ENCODE measurements at regions not wholly inside any gene's neighbourhood (a gene's known extent, or its start where the extent isn't known, plus 50 kb on each side); places are given as distances from the start of the nearest gene placed in this dataset.
"Not testable (repeated sequence)": the region's sequence is repeated elsewhere in the genome, so short reads cannot be mapped to it uniquely, and the experiment has no call there.

GRCh38 chr11:127800989-127801688, 786.2 kb downstream of the ETS1 start:
- Histone ChIP-seq H3K27me3 (ENCODE audit: control insufficient read depth in 1 of 2, insufficient read depth in 2 of 2, low read length in 2 of 2) (no peaks in the 10 kb centered on the region), H3K27ac (ENCODE audit: low read depth in 2 of 2, low read length in 1 of 2) (no peak overlapping the region), H3K4me1 (ENCODE audit: control insufficient read depth in 2 of 2, insufficient read depth in 2 of 2, low read length in 1 of 2) (no peaks in the 10 kb centered on the region), H3K36me3 (ENCODE audit: control insufficient read depth in 2 of 2, insufficient read depth in 2 of 2, low read length in 1 of 2) (no peaks in the 10 kb centered on the region), H3K9me3 (ENCODE audit: control insufficient read depth in 2 of 2, insufficient read depth in 1 of 2, low read depth in 1 of 2, low read length in 1 of 2) (peaks cover 0 to 4% of the 10 kb centered on the region in 2 donors), H3K4me3 (ENCODE audit: low read depth in 1 of 2, low read length in 2 of 2) (no peak overlapping the region)
- 70 to 86% methylated on average over 6 of the region's 6 CpGs for WGBS, 2 donors

GRCh38 chr11:127795326-127795725, 792.0 kb downstream of the ETS1 start:
- H3K9me3 ChIP-seq (ENCODE audit: control insufficient read depth in 2 of 2, insufficient read depth in 1 of 2, low read depth in 1 of 2, low read length in 1 of 2) = peaks cover 0 to 4% of the 10 kb centered on the region in 2 donors
- H3K36me3 ChIP-seq (ENCODE audit: control insufficient read depth in 2 of 2, insufficient read depth in 2 of 2, low read length in 1 of 2) = no peaks in the 10 kb centered on the region
- no peak overlapping the region for H3K4me3 ChIP-seq (ENCODE audit: low read depth in 1 of 2, low read length in 2 of 2)
- no peaks in the 10 kb centered on the region for H3K4me1 ChIP-seq (ENCODE audit: control insufficient read depth in 2 of 2, insufficient read depth in 2 of 2, low read length in 1 of 2)
- H3K27me3 ChIP-seq (ENCODE audit: control insufficient read depth in 1 of 2, insufficient read depth in 2 of 2, low read length in 2 of 2) = no peaks in the 10 kb centered on the region
- H3K27ac ChIP-seq (ENCODE audit: low read depth in 2 of 2, low read length in 1 of 2) = no peak overlapping the region

- WGBS, 2 donors = 87% methylated on average over 7 of the region's 7 CpGs
- H3K36me3 ChIP-seq (ENCODE audit: control insufficient read depth in 2 of 2, insufficient read depth in 2 of 2, low read length in 1 of 2) = no peaks in the 10 kb centered on the region
Measured at GRCh38 chr11:127791844-127792243, 791.3 kb upstream of the KIRREL3 start.

GRCh38 chr11:127790592-127790991, 790.0 kb upstream of the KIRREL3 start:
- H3K4me1 ChIP-seq (ENCODE audit: control insufficient read depth in 2 of 2, insufficient read depth in 2 of 2, low read length in 1 of 2) = no peaks in the 10 kb centered on the region
- no peak overlapping the region for H3K4me3 ChIP-seq (ENCODE audit: low read depth in 1 of 2, low read length in 2 of 2)
- no peaks in the 10 kb centered on the region for H3K9me3 ChIP-seq (ENCODE audit: control insufficient read depth in 2 of 2, insufficient read depth in 1 of 2, low read depth in 1 of 2, low read length in 1 of 2)
- WGBS, 2 donors = 69 to 73% methylated on average over 4 of the region's 4 CpGs
- no peaks in the 10 kb centered on the region for H3K27me3 ChIP-seq (ENCODE audit: control insufficient read depth in 1 of 2, insufficient read depth in 2 of 2, low read length in 2 of 2)
- no peaks in the 10 kb centered on the region for H3K36me3 ChIP-seq (ENCODE audit: control insufficient read depth in 2 of 2, insufficient read depth in 2 of 2, low read length in 1 of 2)
- H3K27ac ChIP-seq (ENCODE audit: low read depth in 2 of 2, low read length in 1 of 2) = no peak overlapping the region

More at GRCh38 chr11:127791844-127792243, 791.3 kb upstream of the KIRREL3 start:
- no peaks in the 10 kb centered on the region for H3K9me3 ChIP-seq (ENCODE audit: control insufficient read depth in 2 of 2, insufficient read depth in 1 of 2, low read depth in 1 of 2, low read length in 1 of 2)
- H3K27me3 ChIP-seq (ENCODE audit: control insufficient read depth in 1 of 2, insufficient read depth in 2 of 2, low read length in 2 of 2) = no peaks in the 10 kb centered on the region
- no peak overlapping the region for H3K27ac ChIP-seq (ENCODE audit: low read depth in 2 of 2, low read length in 1 of 2)
- H3K4me3 ChIP-seq (ENCODE audit: low read depth in 1 of 2, low read length in 2 of 2) = no peak overlapping the region
- no peaks in the 10 kb centered on the region for H3K4me1 ChIP-seq (ENCODE audit: control insufficient read depth in 2 of 2, insufficient read depth in 2 of 2, low read length in 1 of 2)

- 47 to 58% methylated on average over 7 of the region's 7 CpGs for WGBS, 2 donors
- Histone ChIP-seq H3K27me3 (ENCODE audit: control insufficient read depth in 1 of 2, insufficient read depth in 2 of 2, low read length in 2 of 2) (no peaks in the 10 kb centered on the region), H3K27ac (ENCODE audit: low read depth in 2 of 2, low read length in 1 of 2) (no peak overlapping the region)
Measured at GRCh38 chr11:127789927-127790326, 789.4 kb upstream of the KIRREL3 start.

GRCh38 chr11:127772938-127773337, 772.4 kb upstream of the KIRREL3 start:
- H3K27me3 ChIP-seq (ENCODE audit: control insufficient read depth in 1 of 2, insufficient read depth in 2 of 2, low read length in 2 of 2); H3K4me3 ChIP-seq (ENCODE audit: low read depth in 1 of 2, low read length in 2 of 2); H3K36me3 ChIP-seq (ENCODE audit: control insufficient read depth in 2 of 2, insufficient read depth in 2 of 2, low read length in 1 of 2); H3K27ac ChIP-seq (ENCODE audit: low read depth in 2 of 2, low read length in 1 of 2); H3K4me1 ChIP-seq (ENCODE audit: control insufficient read depth in 2 of 2, insufficient read depth in 2 of 2, low read length in 1 of 2); H3K9me3 ChIP-seq (ENCODE audit: control insufficient read depth in 2 of 2, insufficient read depth in 1 of 2, low read depth in 1 of 2, low read length in 1 of 2): not testable (repeated sequence)
- WGBS, 2 donors = 69 to 76% methylated on average over 4 of the region's 4 CpGs

More at GRCh38 chr11:127789927-127790326, 789.4 kb upstream of the KIRREL3 start:
- no peaks in the 10 kb centered on the region for H3K9me3 ChIP-seq (ENCODE audit: control insufficient read depth in 2 of 2, insufficient read depth in 1 of 2, low read depth in 1 of 2, low read length in 1 of 2)
- no peaks in the 10 kb centered on the region for H3K36me3 ChIP-seq (ENCODE audit: control insufficient read depth in 2 of 2, insufficient read depth in 2 of 2, low read length in 1 of 2)
- no peak overlapping the region for H3K4me3 ChIP-seq (ENCODE audit: low read depth in 1 of 2, low read length in 2 of 2)
- H3K4me1 ChIP-seq (ENCODE audit: control insufficient read depth in 2 of 2, insufficient read depth in 2 of 2, low read length in 1 of 2) = no peaks in the 10 kb centered on the region

- not testable (repeated sequence) for H3K27ac ChIP-seq (ENCODE audit: low read depth in 2 of 2, low read length in 1 of 2); H3K36me3 ChIP-seq (ENCODE audit: control insufficient read depth in 2 of 2, insufficient read depth in 2 of 2, low read length in 1 of 2); H3K27me3 ChIP-seq (ENCODE audit: control insufficient read depth in 1 of 2, insufficient read depth in 2 of 2, low read length in 2 of 2); H3K9me3 ChIP-seq (ENCODE audit: control insufficient read depth in 2 of 2, insufficient read depth in 1 of 2, low read depth in 1 of 2, low read length in 1 of 2); H3K4me1 ChIP-seq (ENCODE audit: control insufficient read depth in 2 of 2, insufficient read depth in 2 of 2, low read length in 1 of 2); H3K4me3 ChIP-seq (ENCODE audit: low read depth in 1 of 2, low read length in 2 of 2)
- WGBS, 2 donors = 67 to 73% methylated on average over 4 of the region's 4 CpGs
Measured at GRCh38 chr11:127768931-127769330, 768.4 kb upstream of the KIRREL3 start.

GRCh38 chr11:127766734-127767133, 766.2 kb upstream of the KIRREL3 start:
- Histone ChIP-seq H3K27ac (ENCODE audit: low read depth in 2 of 2, low read length in 1 of 2) (no peak overlapping the region), H3K4me1 (ENCODE audit: control insufficient read depth in 2 of 2, insufficient read depth in 2 of 2, low read length in 1 of 2) (no peaks in the 10 kb centered on the region), H3K9me3 (ENCODE audit: control insufficient read depth in 2 of 2, insufficient read depth in 1 of 2, low read depth in 1 of 2, low read length in 1 of 2) (no peaks in the 10 kb centered on the region), H3K36me3 (ENCODE audit: control insufficient read depth in 2 of 2, insufficient read depth in 2 of 2, low read length in 1 of 2) (no peaks in the 10 kb centered on the region), H3K4me3 (ENCODE audit: low read depth in 1 of 2, low read length in 2 of 2) (no peak overlapping the region), H3K27me3 (ENCODE audit: control insufficient read depth in 1 of 2, insufficient read depth in 2 of 2, low read length in 2 of 2) (no peaks in the 10 kb centered on the region)

- no peaks in the 10 kb centered on the region for H3K4me1 ChIP-seq (ENCODE audit: control insufficient read depth in 2 of 2, insufficient read depth in 2 of 2, low read length in 1 of 2)
- H3K27me3 ChIP-seq (ENCODE audit: control insufficient read depth in 1 of 2, insufficient read depth in 2 of 2, low read length in 2 of 2) = peaks cover 0 to 2% of the 10 kb centered on the region in 2 donors
- WGBS, 2 donors = 51 to 52% methylated on average over 5 of the region's 5 CpGs
- no peak overlapping the region for H3K4me3 ChIP-seq (ENCODE audit: low read depth in 1 of 2, low read length in 2 of 2)
- H3K36me3 ChIP-seq (ENCODE audit: control insufficient read depth in 2 of 2, insufficient read depth in 2 of 2, low read length in 1 of 2) = no peaks in the 10 kb centered on the region
- H3K9me3 ChIP-seq (ENCODE audit: control insufficient read depth in 2 of 2, insufficient read depth in 1 of 2, low read depth in 1 of 2, low read length in 1 of 2) = no peaks in the 10 kb centered on the region
- no peak overlapping the region for H3K27ac ChIP-seq (ENCODE audit: low read depth in 2 of 2, low read length in 1 of 2)
Measured at GRCh38 chr11:127738771-127739286, 738.3 kb upstream of the KIRREL3 start.

GRCh38 chr11:127737499-127737898, 736.9 kb upstream of the KIRREL3 start:
- Histone ChIP-seq H3K27me3 (ENCODE audit: control insufficient read depth in 1 of 2, insufficient read depth in 2 of 2, low read length in 2 of 2) (no peaks in the 10 kb centered on the region), H3K36me3 (ENCODE audit: control insufficient read depth in 2 of 2, insufficient read depth in 2 of 2, low read length in 1 of 2) (no peaks in the 10 kb centered on the region), H3K4me3 (ENCODE audit: low read depth in 1 of 2, low read length in 2 of 2) (no peak overlapping the region), H3K4me1 (ENCODE audit: control insufficient read depth in 2 of 2, insufficient read depth in 2 of 2, low read length in 1 of 2) (no peaks in the 10 kb centered on the region), H3K27ac (ENCODE audit: low read depth in 2 of 2, low read length in 1 of 2) (no peak overlapping the region), H3K9me3 (ENCODE audit: control insufficient read depth in 2 of 2, insufficient read depth in 1 of 2, low read depth in 1 of 2, low read length in 1 of 2) (no peaks in the 10 kb centered on the region)
- WGBS, 2 donors = 71 to 77% methylated on average over 2 of the region's 2 CpGs

Data from esophagus (tissue), 2 donors.